ENCODE measurements at regions not wholly inside any gene's neighbourhood (a gene's known extent, or its start where the extent isn't known, plus 50 kb on each side); places are given as distances from the start of the nearest gene placed in this dataset.

DNA sequence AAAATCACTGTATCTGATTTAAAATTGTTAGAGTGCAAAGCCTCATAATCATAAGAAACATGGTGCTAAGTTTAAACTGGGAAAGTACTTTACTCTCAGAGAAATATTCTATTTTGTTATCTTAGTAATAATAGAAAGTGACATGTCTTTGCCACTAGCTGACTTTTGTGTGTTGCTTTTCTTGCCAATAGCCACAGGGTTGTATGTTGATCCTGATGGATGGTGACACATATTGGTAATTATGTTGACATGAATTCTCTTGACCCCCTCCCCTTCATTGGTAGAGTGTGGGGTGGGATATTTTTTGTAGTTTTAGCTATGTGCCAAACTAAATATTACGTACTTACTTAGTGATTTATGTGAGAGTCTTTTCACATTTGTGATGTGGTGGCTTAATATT is 103.1 kb upstream of the MAP9 start:
- TF ChIP-seq, protein P1, sequence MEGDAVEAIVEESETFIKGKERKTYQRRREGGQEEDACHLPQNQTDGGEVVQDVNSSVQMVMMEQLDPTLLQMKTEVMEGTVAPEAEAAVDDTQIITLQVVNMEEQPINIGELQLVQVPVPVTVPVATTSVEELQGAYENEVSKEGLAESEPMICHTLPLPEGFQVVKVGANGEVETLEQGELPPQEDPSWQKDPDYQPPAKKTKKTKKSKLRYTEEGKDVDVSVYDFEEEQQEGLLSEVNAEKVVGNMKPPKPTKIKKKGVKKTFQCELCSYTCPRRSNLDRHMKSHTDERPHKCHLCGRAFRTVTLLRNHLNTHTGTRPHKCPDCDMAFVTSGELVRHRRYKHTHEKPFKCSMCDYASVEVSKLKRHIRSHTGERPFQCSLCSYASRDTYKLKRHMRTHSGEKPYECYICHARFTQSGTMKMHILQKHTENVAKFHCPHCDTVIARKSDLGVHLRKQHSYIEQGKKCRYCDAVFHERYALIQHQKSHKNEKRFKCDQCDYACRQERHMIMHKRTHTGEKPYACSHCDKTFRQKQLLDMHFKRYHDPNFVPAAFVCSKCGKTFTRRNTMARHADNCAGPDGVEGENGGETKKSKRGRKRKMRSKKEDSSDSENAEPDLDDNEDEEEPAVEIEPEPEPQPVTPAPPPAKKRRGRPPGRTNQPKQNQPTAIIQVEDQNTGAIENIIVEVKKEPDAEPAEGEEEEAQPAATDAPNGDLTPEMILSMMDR (IDR thresholded peaks at IDR 0.05), result no peak
- TF ChIP-seq POLR2A (IDR thresholded peaks at IDR 0.05), result no peak
